HEK293 (cell line): ENCODE measurements at regions not wholly inside any gene's neighbourhood (a gene's known extent, or its start where the extent isn't known, plus 50 kb on each side); places are given as distances from the start of the nearest gene placed in this dataset.

ENCODE experiments used
- CTCF ChIA-PET: fragments of 350-600 bp; formaldehyde crosslinking; extraction: SDS; loops from one replicate; lab custom pipeline; 2021; ENCODE audit warnings: antibody characterized with exemption; lab: Yijun Ruan, JAX
- POLR2A ChIA-PET: fragments of 300-600 bp; formaldehyde crosslinking; extraction: SDS; loops from one replicate; lab custom pipeline; 2020; ENCODE audit warnings: antibody characterized with exemption, inconsistent platforms; lab: Yijun Ruan, JAX
- H3K27ac ChIP-seq: fragments of 200-500 bp; sonication (Bioruptor generic); 2 replicates; pipeline ENCODE4 v1.5.1; 2014; ENCODE audit warnings: low read depth, low read length, control low read depth, inconsistent platforms; ENCODE audit errors: extremely low read depth
- H3K36me3 ChIP-seq, 2 experiments: fragments of 200-500 bp in 1 of 2; sonication (Bioruptor generic) in 1 of 2; 1 replicate in 1 of 2; 2 replicates in 1 of 2; pipeline ENCODE4 v1.5.1; 2014 to 2017; ENCODE audit warnings: inconsistent platforms in 2 of 2, low read length in 2 of 2; ENCODE audit not compliant: control insufficient read depth in 2 of 2, insufficient read depth in 1 of 2
- H3K4me1 ChIP-seq: fragments of 200-500 bp; sonication (Bioruptor generic); 2 replicates; pipeline ENCODE4 v1.5.1; 2014; ENCODE audit warnings: mild to moderate bottlenecking, low read length, inconsistent platforms; ENCODE audit not compliant: control insufficient read depth, insufficient read depth
- H3K4me3 ChIP-seq: 2 replicates; pipeline ENCODE4 v1.5.1; 2011; ENCODE audit warnings: low read depth, mild to moderate bottlenecking, control low read depth, low read length, moderate library complexity
- H3K9me3 ChIP-seq: fragments of 200-500 bp; sonication (Bioruptor generic); 2 replicates; pipeline ENCODE4 v1.5.1; 2014; ENCODE audit warnings: low read depth, low read length, inconsistent platforms; ENCODE audit not compliant: control insufficient read depth, insufficient read depth
- GFI1B ChIP-seq: fragments of 450-650 bp; formaldehyde crosslinking; IDR thresholded peaks from 2 replicates; pipeline ENCODE4 v1.5.1; 2016; ENCODE audit warnings: missing biosample characterization, missing genetic modification characterization
- GLI4 ChIP-seq: fragments of 450-650 bp; formaldehyde crosslinking; IDR thresholded peaks from 2 replicates; pipeline ENCODE4 v1.5.1; 2016; ENCODE audit warnings: missing biosample characterization, missing genetic modification characterization
- KLF1 ChIP-seq: fragments of 450-650 bp; formaldehyde crosslinking; IDR thresholded peaks from 2 replicates; pipeline ENCODE4 v1.5.1; 2016; ENCODE audit warnings: missing biosample characterization, missing genetic modification characterization
- KLF9 ChIP-seq: fragments of 450-650 bp; formaldehyde crosslinking; IDR thresholded peaks from 2 replicates; pipeline ENCODE4 v1.5.1; 2016; ENCODE audit warnings: missing biosample characterization, missing genetic modification characterization, low read depth
- SP2 ChIP-seq: fragments of 450-650 bp; formaldehyde crosslinking; IDR thresholded peaks from 2 replicates; pipeline ENCODE4 v1.5.1; 2016; ENCODE audit warnings: missing biosample characterization, missing genetic modification characterization
- WT1 ChIP-seq: fragments of 450-650 bp; formaldehyde crosslinking; IDR thresholded peaks from 2 replicates; pipeline ENCODE4 v1.5.1; 2016; ENCODE audit warnings: missing biosample characterization, missing genetic modification characterization
- ZBTB1 ChIP-seq: fragments of 450-650 bp; formaldehyde crosslinking; IDR thresholded peaks from 2 replicates; pipeline ENCODE4 v1.5.1; 2016; ENCODE audit warnings: missing biosample characterization, missing genetic modification characterization
- ZNF175 ChIP-seq: fragments of 450-650 bp; formaldehyde crosslinking; IDR thresholded peaks from 2 replicates; pipeline ENCODE4 v1.5.1; 2016; ENCODE audit warnings: missing biosample characterization, missing genetic modification characterization
- ZNF221 ChIP-seq: fragments of 450-650 bp; formaldehyde crosslinking; IDR thresholded peaks from 2 replicates; pipeline ENCODE4 v1.5.1; 2017; ENCODE audit warnings: missing biosample characterization, missing genetic modification characterization, borderline replicate concordance
- ZNF350 ChIP-seq: fragments of 450-650 bp; formaldehyde crosslinking; IDR thresholded peaks from 2 replicates; pipeline ENCODE4 v1.5.0; 2017; ENCODE audit warnings: missing biosample characterization, mild to moderate bottlenecking, missing genetic modification characterization
- ZNF670 ChIP-seq: fragments of 450-650 bp; formaldehyde crosslinking; IDR thresholded peaks from 2 replicates; pipeline ENCODE4 v1.5.1; 2016; ENCODE audit warnings: missing biosample characterization, missing genetic modification characterization, low read depth
- ZNF701 ChIP-seq: fragments of 450-650 bp; formaldehyde crosslinking; IDR thresholded peaks from 2 replicates; pipeline ENCODE4 v1.5.1; 2016; ENCODE audit warnings: missing biosample characterization, missing genetic modification characterization
- ZNF76 ChIP-seq: fragments of 450-650 bp; formaldehyde crosslinking; IDR thresholded peaks from 2 replicates; pipeline ENCODE4; 2016; ENCODE audit warnings: low read depth, missing biosample characterization, missing genetic modification characterization, borderline replicate concordance
- ZNF791 ChIP-seq: fragments of 450-650 bp; formaldehyde crosslinking; IDR thresholded peaks from 2 replicates; pipeline ENCODE4 v1.5.1; 2016; ENCODE audit warnings: missing biosample characterization, missing genetic modification characterization
- ZNF837 ChIP-seq: fragments of 450-650 bp; formaldehyde crosslinking; IDR thresholded peaks from 2 replicates; pipeline ENCODE4 v1.5.1; 2016; ENCODE audit warnings: missing biosample characterization, missing genetic modification characterization
- ZNF843 ChIP-seq: fragments of 450-650 bp; formaldehyde crosslinking; IDR thresholded peaks from 2 replicates; pipeline ENCODE4 v1.5.1; 2016; ENCODE audit warnings: missing biosample characterization, missing genetic modification characterization
- ZXDB ChIP-seq: fragments of 450-650 bp; formaldehyde crosslinking; IDR thresholded peaks from 2 replicates; pipeline ENCODE4 v1.5.1; 2016; ENCODE audit warnings: missing biosample characterization, missing genetic modification characterization
- TF ChIP-seq, protein P1 (sequence below): fragments of 450-650 bp; IDR thresholded peaks from 2 replicates; pipeline ENCODE4 v1.5.1; 2018; ENCODE audit warnings: missing biosample characterization, missing genetic modification characterization
- TF ChIP-seq, protein P2 (sequence below): fragments of 450-650 bp; formaldehyde crosslinking; IDR thresholded peaks from 2 replicates; pipeline ENCODE4 v1.5.1; 2016; ENCODE audit warnings: missing biosample characterization, missing genetic modification characterization
- TF ChIP-seq, protein P3 (sequence below): fragments of 450-650 bp; formaldehyde crosslinking; IDR thresholded peaks from 2 replicates; pipeline ENCODE4; 2016; ENCODE audit warnings: missing biosample characterization, missing genetic modification characterization
- TF ChIP-seq, protein P4 (sequence below): fragments of 450-650 bp; formaldehyde crosslinking; IDR thresholded peaks from 2 replicates; pipeline ENCODE4 v1.5.1; 2017; ENCODE audit warnings: missing biosample characterization, missing genetic modification characterization

DNA sequence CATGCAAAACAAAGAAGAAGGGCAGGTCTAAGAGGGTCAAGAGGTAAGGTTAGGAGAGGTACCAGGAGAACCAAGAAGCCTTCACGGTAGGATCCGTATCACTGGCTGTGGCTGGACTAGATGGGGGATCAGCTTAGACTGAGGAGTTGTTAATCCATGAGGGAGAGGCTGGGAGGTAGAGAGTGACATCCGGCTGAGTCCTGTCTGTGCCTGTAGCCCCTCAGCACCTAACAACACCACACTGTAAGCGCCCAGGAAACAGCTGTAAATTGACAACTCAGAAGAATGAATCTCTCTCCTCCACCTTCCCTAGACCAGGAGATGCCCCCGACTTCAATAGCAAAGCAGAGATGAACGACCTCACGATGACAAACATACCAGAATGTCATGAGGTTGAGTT, 199.4 kb upstream of the RPL38 start:
- CTCF ChIA-PET, result interaction anchor here (0.7 kb wide), 1 partner anchor 248 kb away, joined by 3 read pairs; no protein-coding TSS in a partner anchor
- Histone ChIP-seq H3K9me3 (no peaks in the 10 kb centered on the region), H3K27ac (no peak overlapping the region), H3K4me3 (no peak overlapping the region), H3K4me1 (no peaks in the 10 kb centered on the region), H3K36me3 (no peaks in the 10 kb centered on the region)
- POLR2A ChIA-PET, result no interaction called here
- TF ChIP-seq SP2 (tag by site-specific recombination), result no peak
- TF ChIP-seq GFI1B (tag by site-specific recombination), result no peak
- no peak for TF ChIP-seq ZXDB (tag by site-specific recombination)
- TF ChIP-seq ZBTB1 (tag by site-specific recombination), result no peak
- no peak for TF ChIP-seq KLF9 (tag by site-specific recombination)
- TF ChIP-seq, protein P1, sequence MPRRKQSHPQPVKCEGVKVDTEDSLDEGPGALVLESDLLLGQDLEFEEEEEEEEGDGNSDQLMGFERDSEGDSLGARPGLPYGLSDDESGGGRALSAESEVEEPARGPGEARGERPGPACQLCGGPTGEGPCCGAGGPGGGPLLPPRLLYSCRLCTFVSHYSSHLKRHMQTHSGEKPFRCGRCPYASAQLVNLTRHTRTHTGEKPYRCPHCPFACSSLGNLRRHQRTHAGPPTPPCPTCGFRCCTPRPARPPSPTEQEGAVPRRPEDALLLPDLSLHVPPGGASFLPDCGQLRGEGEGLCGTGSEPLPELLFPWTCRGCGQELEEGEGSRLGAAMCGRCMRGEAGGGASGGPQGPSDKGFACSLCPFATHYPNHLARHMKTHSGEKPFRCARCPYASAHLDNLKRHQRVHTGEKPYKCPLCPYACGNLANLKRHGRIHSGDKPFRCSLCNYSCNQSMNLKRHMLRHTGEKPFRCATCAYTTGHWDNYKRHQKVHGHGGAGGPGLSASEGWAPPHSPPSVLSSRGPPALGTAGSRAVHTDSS (tag by site-specific recombination), result no peak
- TF ChIP-seq ZNF350, result no peak
- TF ChIP-seq, protein P2, sequence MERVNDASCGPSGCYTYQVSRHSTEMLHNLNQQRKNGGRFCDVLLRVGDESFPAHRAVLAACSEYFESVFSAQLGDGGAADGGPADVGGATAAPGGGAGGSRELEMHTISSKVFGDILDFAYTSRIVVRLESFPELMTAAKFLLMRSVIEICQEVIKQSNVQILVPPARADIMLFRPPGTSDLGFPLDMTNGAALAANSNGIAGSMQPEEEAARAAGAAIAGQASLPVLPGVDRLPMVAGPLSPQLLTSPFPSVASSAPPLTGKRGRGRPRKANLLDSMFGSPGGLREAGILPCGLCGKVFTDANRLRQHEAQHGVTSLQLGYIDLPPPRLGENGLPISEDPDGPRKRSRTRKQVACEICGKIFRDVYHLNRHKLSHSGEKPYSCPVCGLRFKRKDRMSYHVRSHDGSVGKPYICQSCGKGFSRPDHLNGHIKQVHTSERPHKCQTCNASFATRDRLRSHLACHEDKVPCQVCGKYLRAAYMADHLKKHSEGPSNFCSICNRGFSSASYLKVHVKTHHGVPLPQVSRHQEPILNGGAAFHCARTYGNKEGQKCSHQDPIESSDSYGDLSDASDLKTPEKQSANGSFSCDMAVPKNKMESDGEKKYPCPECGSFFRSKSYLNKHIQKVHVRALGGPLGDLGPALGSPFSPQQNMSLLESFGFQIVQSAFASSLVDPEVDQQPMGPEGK (tag by site-specific recombination), result no peak
- TF ChIP-seq ZNF76 (tag by site-specific recombination), result no peak
- no peak for TF ChIP-seq ZNF701
- TF ChIP-seq ZNF843 (tag by site-specific recombination), result no peak
- no peak for TF ChIP-seq ZNF837 (tag by site-specific recombination)
- no peak for TF ChIP-seq ZNF175 (tag by site-specific recombination)
- no peak for TF ChIP-seq WT1 (tag by site-specific recombination)
- TF ChIP-seq, protein P3, sequence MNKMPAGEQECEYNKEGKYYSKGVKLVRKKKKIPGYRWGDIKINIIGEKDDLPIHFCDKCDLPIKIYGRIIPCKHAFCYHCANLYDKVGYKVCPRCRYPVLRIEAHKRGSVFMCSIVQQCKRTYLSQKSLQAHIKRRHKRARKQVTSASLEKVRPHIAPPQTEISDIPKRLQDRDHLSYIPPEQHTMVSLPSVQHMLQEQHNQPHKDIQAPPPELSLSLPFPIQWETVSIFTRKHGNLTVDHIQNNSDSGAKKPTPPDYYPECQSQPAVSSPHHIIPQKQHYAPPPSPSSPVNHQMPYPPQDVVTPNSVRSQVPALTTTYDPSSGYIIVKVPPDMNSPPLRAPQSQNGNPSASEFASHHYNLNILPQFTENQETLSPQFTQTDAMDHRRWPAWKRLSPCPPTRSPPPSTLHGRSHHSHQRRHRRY, result no peak
- TF ChIP-seq ZNF670, result no peak

DNA sequence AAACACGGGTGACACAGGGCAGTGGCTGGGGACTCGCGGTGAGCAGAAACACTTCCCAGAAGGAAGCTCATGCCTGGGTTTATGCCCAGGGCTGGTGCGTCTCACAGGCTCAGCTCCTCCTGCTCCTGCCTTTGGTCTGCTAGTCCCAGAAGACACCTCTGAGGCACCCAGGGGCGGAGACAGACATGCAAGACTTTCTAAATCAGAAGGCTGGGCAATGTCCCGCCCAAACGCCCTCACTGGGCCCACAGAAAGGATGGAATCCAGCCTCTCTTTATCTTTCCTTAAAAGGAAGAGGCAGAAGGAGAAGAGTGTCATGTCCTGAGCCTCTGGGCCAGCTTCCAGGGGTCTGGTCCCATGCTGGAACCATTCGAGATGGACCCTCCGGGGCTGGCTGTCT, 197.7 kb upstream of the RPL38 start:
- H3K9me3 ChIP-seq, result no peaks in the 10 kb centered on the region
- no peak overlapping the region for H3K27ac ChIP-seq
- H3K4me1 ChIP-seq, result no peaks in the 10 kb centered on the region
- CTCF ChIA-PET, result interaction anchor here (1.2 kb wide), 1 partner anchor 356 kb away, joined by 3 read pairs; no protein-coding TSS in a partner anchor
- no peaks in the 10 kb centered on the region for H3K36me3 ChIP-seq
- POLR2A ChIA-PET, result no interaction called here
- TF ChIP-seq, protein P4, sequence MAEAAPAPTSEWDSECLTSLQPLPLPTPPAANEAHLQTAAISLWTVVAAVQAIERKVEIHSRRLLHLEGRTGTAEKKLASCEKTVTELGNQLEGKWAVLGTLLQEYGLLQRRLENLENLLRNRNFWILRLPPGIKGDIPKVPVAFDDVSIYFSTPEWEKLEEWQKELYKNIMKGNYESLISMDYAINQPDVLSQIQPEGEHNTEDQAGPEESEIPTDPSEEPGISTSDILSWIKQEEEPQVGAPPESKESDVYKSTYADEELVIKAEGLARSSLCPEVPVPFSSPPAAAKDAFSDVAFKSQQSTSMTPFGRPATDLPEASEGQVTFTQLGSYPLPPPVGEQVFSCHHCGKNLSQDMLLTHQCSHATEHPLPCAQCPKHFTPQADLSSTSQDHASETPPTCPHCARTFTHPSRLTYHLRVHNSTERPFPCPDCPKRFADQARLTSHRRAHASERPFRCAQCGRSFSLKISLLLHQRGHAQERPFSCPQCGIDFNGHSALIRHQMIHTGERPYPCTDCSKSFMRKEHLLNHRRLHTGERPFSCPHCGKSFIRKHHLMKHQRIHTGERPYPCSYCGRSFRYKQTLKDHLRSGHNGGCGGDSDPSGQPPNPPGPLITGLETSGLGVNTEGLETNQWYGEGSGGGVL (tag by site-specific recombination), result no peak
- no peak for TF ChIP-seq ZNF791 (tag by site-specific recombination)
- TF ChIP-seq KLF1 (tag by site-specific recombination), result no peak
- no peak for TF ChIP-seq ZNF221 (tag by site-specific recombination)
- TF ChIP-seq GLI4 (tag by site-specific recombination), result no peak
- no peak overlapping the region for H3K4me3 ChIP-seq
